GM19395 (cell line): ENCODE measurements at regions not wholly inside any gene's neighbourhood (a gene's known extent, or its start where the extent isn't known, plus 50 kb on each side); places are given as distances from the start of the nearest gene placed in this dataset.

Experiments
- ATAC-seq: cut with Tn5 transposase; IDR thresholded peaks from one replicate; pipeline ENCODE4 v1.9.1; 2021; ENCODE audit warnings: mild to moderate bottlenecking, moderate library complexity; ENCODE audit not compliant: unreplicated experiment

- no peak for ATAC-seq
Observed at GRCh38 chr14:49396801-49397200, 189.4 kb downstream of the RPS29 start.

- ATAC-seq = no peak
Observed at GRCh38 chr14:49381778-49382177, 204.4 kb downstream of the RPS29 start.

GRCh38 chr14:49367696-49368095 is 218.5 kb downstream of the RPS29 start:
- ATAC-seq = no peak

GRCh38 chr14:49366416-49366815 is 219.8 kb downstream of the RPS29 start:
- no peak for ATAC-seq

GRCh38 chr14:49364752-49365117 is 221.4 kb downstream of the RPS29 start:
- ATAC-seq = no peak

GRCh38 chr14:49363821-49364751 is 222.1 kb downstream of the RPS29 start:
- ATAC-seq = no peak

- no peak for ATAC-seq
Observed at GRCh38 chr14:49362916-49363315, 223.3 kb downstream of the RPS29 start.

- ATAC-seq = no peak
Observed at GRCh38 chr14:49339130-49339529, 247.1 kb downstream of the RPS29 start.

GRCh38 chr14:49319810-49320209 is 266.4 kb downstream of the RPS29 start:
- no peak for ATAC-seq

- no peak for ATAC-seq
Observed at GRCh38 chr14:49315570-49315969, 270.6 kb downstream of the RPS29 start.

- no peak for ATAC-seq
Observed at GRCh38 chr14:49314737-49315136, 271.4 kb downstream of the RPS29 start.

GRCh38 chr14:49313108-49313507 is 273.1 kb downstream of the RPS29 start:
- ATAC-seq = no peak

GRCh38 chr14:49310298-49310697 is 275.9 kb downstream of the RPS29 start:
- ATAC-seq = no peak

GRCh38 chr14:49306152-49306751 is 279.9 kb downstream of the RPS29 start:
- ATAC-seq = peak; percentile 82

- ATAC-seq = no peak
Observed at GRCh38 chr14:49303946-49304516, 282.1 kb downstream of the RPS29 start.

- no peak for ATAC-seq
Observed at GRCh38 chr14:49297102-49297501, 289.1 kb downstream of the RPS29 start.

GRCh38 chr14:49294621-49295148 is 291.5 kb downstream of the RPS29 start:
- ATAC-seq = no peak

GRCh38 chr14:49287004-49287403 is 299.2 kb downstream of the RPS29 start:
- no peak for ATAC-seq

- no peak for ATAC-seq
Observed at GRCh38 chr14:49286257-49286983, 299.8 kb downstream of the RPS29 start.

- ATAC-seq = no peak
Observed at GRCh38 chr14:49280566-49280965, 305.6 kb downstream of the RPS29 start.

- no peak for ATAC-seq
Observed at GRCh38 chr14:49250517-49250916, 335.7 kb downstream of the RPS29 start.
